ENCODE measurements at regions not wholly inside any gene's neighbourhood (a gene's known extent, or its start where the extent isn't known, plus 50 kb on each side); places are given as distances from the start of the nearest gene placed in this dataset.
"Not testable (repeated sequence)": the region's sequence is repeated elsewhere in the genome, so short reads cannot be mapped to it uniquely, and the experiment has no call there.

DNA sequence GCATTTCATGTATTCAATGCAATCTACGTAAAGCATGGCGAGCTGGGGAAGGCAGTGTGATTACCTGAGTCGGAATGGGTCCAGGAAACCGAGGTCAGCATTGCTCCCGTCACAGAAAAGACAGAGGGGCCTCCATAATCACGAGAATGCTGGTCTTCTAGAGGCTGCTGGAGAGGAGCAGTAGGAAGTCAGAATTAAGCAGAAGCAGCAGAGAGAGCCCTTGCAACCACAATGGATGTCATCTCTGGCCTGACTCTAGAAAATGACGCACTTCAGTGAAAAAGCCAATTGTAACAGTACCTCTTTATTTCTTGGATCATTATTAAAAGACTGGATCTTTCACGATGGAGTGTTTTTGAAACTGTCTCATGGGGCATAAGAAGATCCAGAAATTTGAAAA, 69.5 kb upstream of the FOXN3 start:
- peak; percentile 68 to 72 for DNase-seq

DNA sequence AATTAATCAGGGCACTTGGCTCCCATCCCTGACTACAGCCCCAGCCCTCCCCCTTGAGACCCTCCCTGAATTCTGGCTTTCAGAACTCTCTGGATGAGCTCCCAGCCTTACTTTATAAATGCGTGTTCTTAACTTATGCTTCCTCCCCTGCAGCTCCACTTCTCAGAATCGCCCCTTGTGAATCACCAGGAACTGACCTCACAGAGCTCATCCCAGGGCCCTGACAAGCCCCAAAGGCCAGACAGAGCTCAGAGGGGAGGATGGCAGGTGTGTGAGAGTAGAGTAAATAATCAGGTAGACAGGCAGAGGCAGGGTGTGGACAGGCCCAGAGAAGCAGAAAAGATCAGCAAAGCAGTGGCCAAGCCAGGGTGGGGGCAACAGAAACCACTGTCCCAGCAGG, 68.2 kb upstream of the FOXN3 start:
- DNase-seq = peak; percentile 58 to 65

DNA sequence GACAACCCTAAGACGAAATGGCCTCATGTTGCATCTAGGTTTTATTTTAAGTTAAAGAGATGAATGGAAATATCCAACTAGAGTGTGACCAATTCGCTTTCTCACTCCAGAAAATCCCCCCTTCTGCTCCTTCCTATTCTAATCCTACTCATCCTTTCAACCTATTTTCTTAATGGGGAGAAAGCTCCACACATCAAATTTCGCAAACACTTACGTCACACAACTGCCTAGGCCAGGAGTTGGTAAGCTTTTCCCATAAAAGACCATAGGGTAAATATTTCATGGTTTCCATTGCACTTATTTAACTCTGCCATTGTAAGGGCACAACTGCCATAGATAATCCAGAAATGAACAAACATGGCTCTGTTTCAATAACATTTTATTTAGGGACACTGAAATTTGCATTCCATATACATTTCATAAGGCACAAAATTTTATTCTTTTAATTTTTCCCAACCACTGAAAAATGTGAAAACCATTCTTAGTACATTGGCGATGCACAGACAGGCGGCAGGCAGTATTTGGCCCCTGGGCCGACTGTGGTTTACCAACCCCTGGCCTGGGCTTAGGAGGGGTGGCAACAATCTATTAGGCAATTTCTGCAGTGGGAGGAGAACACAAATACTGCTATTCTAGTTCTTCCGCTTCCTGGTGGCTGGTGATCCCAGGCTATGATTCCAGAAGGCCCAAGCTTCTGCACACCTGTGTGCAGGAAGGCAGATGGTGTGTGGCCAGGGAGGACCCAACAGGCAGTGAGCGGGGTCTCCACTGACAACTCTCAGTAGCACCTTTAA, 67.2 kb upstream of the FOXN3 start:
- DNase-seq = peak; percentile 73 to 81

DNA sequence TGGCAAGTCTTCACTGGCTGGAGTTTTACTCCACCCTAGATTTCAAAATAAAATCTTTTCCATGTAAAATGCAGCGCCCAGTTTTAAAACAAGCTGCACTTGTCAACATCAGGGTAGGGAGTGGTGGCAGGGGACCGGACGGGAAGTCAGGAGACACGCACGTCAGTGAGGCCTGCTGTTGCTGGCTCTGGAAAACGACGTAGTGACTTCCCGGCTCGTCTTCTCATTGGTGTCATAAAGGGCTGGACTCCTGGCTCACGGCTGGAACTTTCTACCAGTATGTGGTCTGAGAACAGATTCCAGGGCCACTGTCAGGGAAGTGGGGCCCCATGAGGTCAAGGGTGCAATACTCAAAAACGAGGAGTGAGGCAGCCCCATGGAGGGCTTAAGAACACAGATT, 64.2 kb upstream of the FOXN3 start:
- DNase-seq = peak in 1 of 2 donors; percentile 28

DNA sequence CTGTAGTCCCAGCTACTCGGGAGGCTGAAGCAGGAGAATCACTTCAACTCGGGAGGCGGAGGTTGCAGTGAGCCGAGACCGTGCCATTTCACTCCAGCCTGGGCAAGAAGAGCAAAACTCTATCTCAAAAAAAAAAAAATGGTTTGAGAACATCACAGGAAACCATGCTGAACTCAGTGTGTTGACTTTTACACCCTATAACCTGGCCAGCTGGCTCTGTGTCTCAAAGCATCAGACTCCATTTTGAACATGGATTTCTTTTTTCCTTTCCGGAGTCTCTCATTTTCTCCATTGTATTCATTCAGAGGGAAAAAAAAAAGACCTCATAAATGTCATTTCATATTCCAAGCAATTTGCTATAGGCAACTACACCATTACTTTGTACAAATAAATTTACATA, 63.2 kb upstream of the FOXN3 start:
- DNase-seq = no peak

DNA sequence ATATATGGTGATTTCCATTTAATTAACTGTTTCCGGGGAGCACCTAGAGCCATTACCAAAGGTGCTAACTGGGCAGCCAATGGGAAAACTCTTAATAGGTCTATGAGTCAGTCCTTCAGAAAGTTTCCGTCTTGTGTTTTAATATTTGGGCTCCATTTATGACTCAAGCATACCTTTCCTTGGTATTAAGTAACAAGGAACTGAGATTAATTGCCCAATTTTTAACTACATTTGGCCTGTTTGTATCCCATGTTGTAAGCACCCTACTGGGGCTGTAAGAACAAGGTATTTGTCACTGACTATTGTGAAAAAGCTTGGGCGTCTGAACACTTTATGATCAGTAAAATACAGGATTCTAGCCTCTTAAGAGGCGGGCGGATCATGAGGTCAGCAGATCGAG, 62.8 kb upstream of the FOXN3 start:
- DNase-seq = peak; percentile 76 to 81

DNA sequence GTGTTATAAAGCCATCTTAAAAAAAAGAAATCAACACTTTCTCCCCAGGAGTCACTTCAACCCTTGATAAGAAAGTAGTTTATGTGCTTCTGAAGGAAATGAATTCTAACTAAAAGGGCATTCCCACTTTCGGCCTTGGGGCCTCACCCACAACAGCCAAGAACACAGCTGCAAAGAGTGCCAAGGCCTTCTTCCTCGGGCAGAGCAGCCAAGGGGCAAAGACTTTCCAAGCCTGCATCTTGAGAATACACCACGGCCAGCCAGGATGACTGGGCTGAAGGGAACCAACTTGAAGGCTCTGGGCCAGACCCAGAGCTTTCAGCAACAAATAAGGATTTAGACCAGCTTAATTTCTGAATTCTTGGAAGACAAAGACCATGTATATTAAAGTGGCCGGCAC, 60.4 kb upstream of the FOXN3 start:
- no peak for DNase-seq

DNA sequence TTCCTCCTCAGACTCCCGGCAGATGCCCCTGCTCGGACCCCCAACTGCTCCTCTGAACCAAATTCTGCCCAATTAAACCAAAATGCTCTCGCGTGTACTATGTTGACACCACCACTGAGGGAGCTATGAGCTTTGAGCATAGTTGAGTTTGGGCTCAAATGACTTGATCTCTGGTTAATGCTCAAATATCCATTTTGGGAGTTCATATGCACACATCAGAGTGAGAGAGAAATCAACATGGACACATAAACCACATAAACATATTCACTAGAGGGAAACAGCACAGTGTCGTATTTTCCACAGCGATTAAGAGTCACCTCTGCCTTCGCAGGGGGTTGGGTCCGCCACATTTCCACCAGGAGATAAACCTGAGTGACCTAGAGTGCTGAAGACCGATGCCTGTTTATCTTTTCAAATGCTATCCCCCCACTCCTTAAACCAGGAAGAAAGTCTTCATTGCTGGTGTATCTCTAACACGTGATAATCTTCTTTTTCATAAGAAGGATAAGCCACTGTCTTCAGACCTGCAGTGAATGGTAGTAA, 59.4 kb upstream of the FOXN3 start:
- DNase-seq = no peak

DNA sequence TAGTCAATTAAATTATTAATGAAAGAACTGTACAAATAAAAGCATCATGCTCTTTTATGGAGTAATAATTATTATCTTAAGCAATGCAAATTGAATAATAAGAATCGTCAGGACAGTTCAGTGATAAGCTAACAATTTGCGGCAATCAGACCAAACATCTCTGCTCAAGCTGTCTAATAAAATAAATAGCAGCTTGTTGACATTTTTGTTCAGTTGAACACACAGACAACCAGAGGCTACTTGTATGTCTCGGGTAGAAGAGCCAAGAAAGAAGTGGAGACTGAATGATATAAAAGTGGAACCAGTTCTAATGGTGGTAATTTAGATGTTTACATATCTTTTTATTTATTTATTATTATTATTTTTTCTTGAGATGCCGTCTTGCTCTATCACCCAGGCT, 57.4 kb upstream of the FOXN3 start:
- DNase-seq = no peak

DNA sequence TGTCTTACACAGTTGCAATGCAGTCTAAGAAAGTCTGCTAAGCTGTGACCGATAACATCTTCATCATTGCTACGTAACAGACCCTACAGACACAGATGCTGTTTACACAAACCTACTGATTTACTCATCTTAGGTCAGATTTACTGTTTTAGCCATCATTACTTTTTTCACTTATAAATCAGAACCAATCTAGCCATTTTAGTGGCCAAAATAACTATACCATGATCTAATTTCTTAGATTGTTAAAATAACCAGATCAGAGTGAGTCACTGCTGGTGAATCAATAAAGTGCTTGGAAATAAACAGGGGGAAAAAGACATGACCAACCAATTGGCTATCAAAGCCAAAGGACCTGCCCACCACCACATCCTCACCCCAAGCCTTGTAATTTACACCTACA, 57.0 kb upstream of the FOXN3 start:
- no peak for DNase-seq

DNA sequence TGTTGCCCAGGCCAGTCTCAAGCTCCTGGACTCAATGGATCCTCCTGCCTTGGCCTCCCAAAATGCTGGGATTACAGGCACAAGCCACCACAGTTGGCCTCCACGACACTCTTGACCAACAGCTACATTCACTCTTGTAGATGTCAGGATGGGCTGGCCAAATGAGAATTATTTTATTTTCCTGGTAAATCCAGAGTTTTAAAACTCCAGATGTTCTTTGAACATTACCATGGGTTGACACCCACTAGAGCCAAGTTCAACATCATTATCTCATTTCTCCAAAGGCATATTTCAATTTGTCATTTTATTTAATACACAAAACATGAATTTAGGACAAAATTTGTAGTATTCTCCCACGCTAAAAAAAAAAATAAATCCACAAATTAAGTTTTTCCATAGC, 56.5 kb upstream of the FOXN3 start:
- DNase-seq = no peak

DNA sequence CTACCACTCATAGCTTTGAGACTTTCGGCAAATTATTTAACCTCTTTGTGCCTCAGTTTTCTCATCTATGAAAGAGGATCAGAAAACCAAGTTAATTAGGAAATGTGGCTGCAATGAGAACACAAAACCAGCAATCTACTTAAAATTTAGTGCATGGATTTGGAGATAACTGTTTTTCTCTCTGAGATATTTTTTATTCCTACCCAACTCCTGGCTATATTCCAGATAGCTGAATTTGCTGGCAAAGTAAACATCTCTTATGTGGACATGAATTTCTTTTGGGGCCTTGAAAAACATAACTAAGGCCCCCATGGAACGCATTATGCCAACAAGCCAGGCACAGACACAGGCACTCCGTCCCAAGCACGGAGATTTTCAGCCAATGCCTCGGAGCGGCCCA, 53.4 kb upstream of the FOXN3 start:
- no peak for DNase-seq

DNA sequence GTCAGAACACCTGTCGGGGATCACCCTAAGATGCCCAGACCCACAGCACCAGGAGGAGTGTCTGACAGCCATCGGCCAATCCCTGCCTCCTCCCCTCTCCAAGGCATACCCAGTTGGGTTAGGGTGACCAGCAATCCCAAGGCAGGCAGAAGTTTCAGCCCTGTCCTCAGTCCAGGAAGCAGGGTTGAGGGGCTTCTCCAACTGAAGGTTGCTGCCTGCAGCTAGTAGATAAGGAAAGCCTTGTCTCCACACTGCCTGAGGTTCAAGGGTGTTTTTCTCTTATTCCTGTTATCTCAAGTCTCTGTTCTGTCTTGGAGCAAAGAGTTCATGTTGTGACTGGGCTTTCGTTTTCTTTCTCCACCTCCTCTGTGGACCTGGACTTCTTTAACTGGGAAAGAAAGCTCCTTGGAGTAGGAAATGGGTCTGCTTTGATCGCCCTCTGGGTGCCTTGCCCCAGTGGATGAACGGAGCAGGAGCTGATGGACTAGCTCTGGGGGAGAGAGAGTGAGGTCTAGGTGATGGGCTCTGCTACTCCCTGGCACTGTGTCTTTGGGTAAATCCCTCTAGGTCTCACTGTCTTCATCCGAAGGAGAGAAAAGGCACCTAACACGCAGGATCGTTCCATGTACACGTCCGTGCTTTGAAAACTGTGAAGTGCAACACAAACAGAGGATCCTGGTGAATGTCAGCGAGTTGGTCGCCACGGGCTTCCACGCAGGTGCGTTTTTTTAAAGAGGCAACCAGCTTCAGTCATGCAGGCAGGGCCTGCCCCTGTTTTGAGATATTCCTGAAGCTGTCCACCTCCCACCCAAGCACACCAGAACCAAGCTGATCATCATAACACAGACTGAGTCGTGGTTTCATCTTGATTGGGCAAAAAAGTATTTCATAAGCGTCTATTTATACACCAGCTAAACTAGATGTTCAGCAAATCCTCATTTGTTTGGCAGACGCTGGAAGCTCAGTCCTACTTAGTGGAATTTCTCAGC, 52.5 kb upstream of the FOXN3 start:
- DNase-seq = peak; percentile 51 to 71

DNA sequence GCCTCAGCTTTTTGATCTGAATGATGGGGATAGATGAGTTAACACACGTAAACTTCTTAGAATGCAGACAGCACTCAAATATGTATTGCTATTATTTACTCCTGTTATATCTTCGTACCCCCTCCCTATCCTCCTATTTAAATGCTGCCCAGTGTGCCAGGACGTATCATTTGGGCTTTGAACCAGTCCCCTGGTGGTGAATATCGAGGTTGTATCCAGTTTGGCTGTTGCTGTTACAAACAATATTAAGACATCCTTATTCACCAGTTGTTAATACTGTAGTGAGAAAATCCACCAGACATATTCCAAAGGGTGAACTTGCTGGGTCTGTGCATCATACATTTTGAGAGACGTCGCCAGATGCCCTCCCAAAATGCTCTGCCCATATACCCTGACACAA, 51.5 kb upstream of the FOXN3 start:
- DNase-seq = no peak

DNA sequence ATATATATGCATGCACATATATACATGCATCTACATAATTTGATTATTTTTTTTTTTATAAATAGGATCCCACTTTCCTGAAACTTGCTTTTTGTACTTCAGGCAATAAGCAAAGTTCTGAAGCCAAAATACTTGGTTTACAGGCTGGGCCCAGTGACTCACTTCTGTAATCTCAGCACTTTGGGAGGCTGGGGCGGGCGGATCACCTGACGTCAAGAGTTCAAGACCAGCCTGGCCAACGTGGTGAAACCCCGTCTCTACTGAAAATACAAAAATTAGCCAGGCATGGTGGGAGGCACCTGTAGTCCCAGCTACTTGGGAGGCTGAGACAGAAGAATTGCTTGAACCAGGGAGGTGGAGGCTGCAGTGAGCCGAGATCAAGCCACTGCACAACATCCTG, 51.0 kb upstream of the FOXN3 start:
- DNase-seq = not testable (repeated sequence)

DNA sequence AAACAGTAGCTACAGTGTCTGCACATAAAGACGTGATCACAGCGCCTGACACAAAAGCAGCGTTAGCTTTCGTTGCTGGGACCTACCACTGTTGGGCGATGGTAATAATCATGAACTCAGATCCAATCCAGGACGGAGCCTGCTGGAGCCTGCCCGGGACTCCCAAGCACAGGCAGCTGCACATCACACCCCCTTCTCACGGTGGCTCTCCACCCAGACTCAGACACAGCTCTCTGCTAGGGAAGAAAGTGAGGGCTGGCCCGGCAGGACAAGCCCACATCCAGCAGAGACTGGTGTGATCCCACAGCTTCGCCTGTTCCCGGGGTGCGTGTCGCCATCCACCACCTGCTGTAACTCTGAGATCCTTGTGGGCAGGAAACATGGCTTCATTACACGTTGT, 49.9 kb upstream of the FOXN3 start:
- DNase-seq = no peak
